Gastroesophageal sphincter (tissue), 4 donors: ENCODE measurements at regions not wholly inside any gene's neighbourhood (a gene's known extent, or its start where the extent isn't known, plus 50 kb on each side); places are given as distances from the start of the nearest gene placed in this dataset.

Source experiments
- ATAC-seq: fragments of 150-250 bp; one replicate; pipeline ENCODE4 v1.9.1; 2016; ENCODE audit warnings: mild to moderate bottlenecking, moderate library complexity
- H3K27ac ChIP-seq, 4 donors: fragments of 200-600 bp; sonication (generic) in 3 of 4; 1 replicate in 3 of 4; 2 replicates in 1 of 4; pipeline ENCODE4 v1.5.1; 2016 to 2019
- H3K27me3 ChIP-seq: fragments of 200-600 bp; sonication (generic); one replicate; pipeline ENCODE4 v1.5.1; 2019
- H3K36me3 ChIP-seq, 2 donors: fragments of 200-600 bp; sonication (generic); one replicate each; pipeline ENCODE4 v1.5.1; 2019; ENCODE audit warnings: control low read depth in 1 of 2
- H3K4me1 ChIP-seq, 3 donors: fragments of 200-600 bp; sonication (generic); 1 replicate in 2 of 3; 2 replicates in 1 of 3; pipeline ENCODE4 v1.5.1; 2016 to 2019; ENCODE audit warnings: control low read depth in 2 of 3
- H3K4me3 ChIP-seq, 2 donors: fragments of 200-600 bp; sonication (generic); one replicate each; pipeline ENCODE4 v1.5.1; 2019; ENCODE audit warnings: mild to moderate bottlenecking in 1 of 2, moderate library complexity in 1 of 2
- H3K9me3 ChIP-seq, 3 donors: fragments of 200-600 bp; sonication (generic); one replicate each; pipeline ENCODE4 v1.5.1; 2017 to 2019; ENCODE audit warnings: control low read depth in 2 of 3
- EP300 ChIP-seq: sonication (generic); formaldehyde crosslinking; IDR thresholded peaks from one replicate; pipeline ENCODE4 v1.6.1; 2017; ENCODE audit warnings: antibody characterized with exemption, mild to moderate bottlenecking
- POLR2A ChIP-seq, 2 donors: fragments of 450-650 bp; IDR thresholded peaks; one replicate each; pipeline ENCODE4 v1.6.1; 2017; ENCODE audit warnings: antibody characterized with exemption in 2 of 2, mild to moderate bottlenecking in 2 of 2, moderate library complexity in 1 of 2
- POLR2AphosphoS5 ChIP-seq: sonication (generic); formaldehyde crosslinking; IDR thresholded peaks from one replicate; pipeline ENCODE4 v1.6.1; 2017; ENCODE audit warnings: antibody characterized with exemption
- WGBS, 2 donors: methylation state at CpG; one replicate each; pipeline ENCODE4 v1.1.5; 2018; ENCODE audit warnings: low coverage in 1 of 2; 5-methylcytosine and 5-hydroxymethylcytosine counted together
- TF ChIP-seq, protein P1 (sequence below), 4 experiments: fragments of 200-600 bp in 2 of 4; fragments of 450-650 bp in 2 of 4; sonication (generic) in 1 of 4; IDR thresholded peaks; one replicate each; pipeline ENCODE4 v1.5.1; 2017 to 2019; ENCODE audit warnings: antibody characterized with exemption in 4 of 4, mild to moderate bottlenecking in 2 of 4, moderate library complexity in 2 of 4

DNA sequence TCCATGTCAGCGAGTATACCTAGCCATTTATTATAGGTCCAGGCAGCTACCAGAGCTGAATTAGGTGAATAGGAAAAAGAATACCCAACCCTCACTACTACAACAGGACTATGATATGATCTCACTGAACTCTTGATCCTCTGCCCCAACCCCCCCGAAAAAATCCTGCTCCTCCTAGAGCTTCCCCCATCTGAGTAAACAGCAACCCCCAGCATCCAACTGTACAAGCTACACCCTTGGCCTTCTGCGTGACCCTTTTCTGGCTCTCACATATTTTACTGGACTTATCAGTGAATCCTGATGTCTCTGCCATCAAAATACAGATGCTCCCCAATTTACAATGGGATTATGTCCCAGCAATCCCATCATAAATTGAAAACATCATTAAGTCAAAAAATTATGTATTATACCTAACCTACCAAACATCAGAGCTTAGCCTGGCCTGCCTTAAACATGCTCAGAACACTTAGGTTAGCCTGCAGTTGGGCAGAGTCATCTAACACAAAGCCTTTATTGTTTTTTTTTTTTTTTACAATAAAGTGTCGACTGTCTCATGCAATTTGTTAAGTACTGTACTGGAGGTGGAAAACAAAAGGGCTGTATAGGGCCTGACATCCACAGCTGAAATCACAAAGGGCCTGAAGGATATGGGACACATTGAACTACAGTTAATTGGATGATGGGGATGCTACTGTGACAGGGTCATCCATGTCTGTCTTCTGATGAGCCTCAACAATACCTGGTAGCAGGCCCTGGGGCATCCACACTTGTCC lies 128.9 kb upstream of the ERCC6L2 start:
- H3K4me1 ChIP-seq = no peaks in the 10 kb centered on the region
- no peaks in the 10 kb centered on the region for H3K36me3 ChIP-seq
- TF ChIP-seq EP300 = no peak
- TF ChIP-seq POLR2A (IDR thresholded peaks at IDR 0.05) = no peak
- no peak for TF ChIP-seq POLR2AphosphoS5
- TF ChIP-seq, protein P1, sequence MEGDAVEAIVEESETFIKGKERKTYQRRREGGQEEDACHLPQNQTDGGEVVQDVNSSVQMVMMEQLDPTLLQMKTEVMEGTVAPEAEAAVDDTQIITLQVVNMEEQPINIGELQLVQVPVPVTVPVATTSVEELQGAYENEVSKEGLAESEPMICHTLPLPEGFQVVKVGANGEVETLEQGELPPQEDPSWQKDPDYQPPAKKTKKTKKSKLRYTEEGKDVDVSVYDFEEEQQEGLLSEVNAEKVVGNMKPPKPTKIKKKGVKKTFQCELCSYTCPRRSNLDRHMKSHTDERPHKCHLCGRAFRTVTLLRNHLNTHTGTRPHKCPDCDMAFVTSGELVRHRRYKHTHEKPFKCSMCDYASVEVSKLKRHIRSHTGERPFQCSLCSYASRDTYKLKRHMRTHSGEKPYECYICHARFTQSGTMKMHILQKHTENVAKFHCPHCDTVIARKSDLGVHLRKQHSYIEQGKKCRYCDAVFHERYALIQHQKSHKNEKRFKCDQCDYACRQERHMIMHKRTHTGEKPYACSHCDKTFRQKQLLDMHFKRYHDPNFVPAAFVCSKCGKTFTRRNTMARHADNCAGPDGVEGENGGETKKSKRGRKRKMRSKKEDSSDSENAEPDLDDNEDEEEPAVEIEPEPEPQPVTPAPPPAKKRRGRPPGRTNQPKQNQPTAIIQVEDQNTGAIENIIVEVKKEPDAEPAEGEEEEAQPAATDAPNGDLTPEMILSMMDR (IDR thresholded peaks at IDR 0.05) = no peak
- no peaks in the 10 kb centered on the region for H3K27me3 ChIP-seq
- H3K27ac ChIP-seq = no peak overlapping the region
- no peak for ATAC-seq
- 57 to 94% methylated on average over 1 to 2 of the region's 4 CpGs for WGBS, 2 donors
- H3K9me3 ChIP-seq = no peaks in the 10 kb centered on the region
- H3K4me3 ChIP-seq = no peak overlapping the region

DNA sequence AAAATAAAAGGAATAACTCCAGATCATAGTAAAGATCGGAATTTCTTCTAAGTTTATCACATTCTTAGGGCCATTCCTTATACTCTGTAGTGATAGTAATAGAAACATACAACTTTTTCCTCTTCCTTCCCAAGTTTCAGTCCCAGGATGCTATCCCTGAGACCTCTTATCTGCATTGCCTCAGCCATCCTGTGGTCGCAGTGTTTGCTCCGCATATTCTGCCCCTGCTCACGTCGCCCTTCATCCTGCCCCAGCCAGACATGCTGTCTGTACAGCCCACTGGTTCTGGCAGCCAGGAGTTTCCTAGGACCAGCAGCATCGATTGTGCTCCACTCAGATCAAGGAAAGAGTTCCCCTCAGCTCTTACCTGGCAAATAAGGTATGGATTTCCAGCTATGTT lies 132.7 kb upstream of the ERCC6L2 start:
- TF ChIP-seq EP300 (no peak), POLR2A (IDR thresholded peaks at IDR 0.05) (no peak), POLR2AphosphoS5 (no peak)
- TF ChIP-seq, protein P1 (IDR thresholded peaks at IDR 0.05) = no peak
- Histone ChIP-seq H3K27ac (no peak overlapping the region), H3K36me3 (no peaks in the 10 kb centered on the region), H3K27me3 (no peaks in the 10 kb centered on the region), H3K4me1 (no peaks in the 10 kb centered on the region), H3K9me3 (no peaks in the 10 kb centered on the region), H3K4me3 (no peak overlapping the region)
- 58 to 70% methylated on average over 6 of the region's 6 CpGs for WGBS, 2 donors
- ATAC-seq = no peak

DNA sequence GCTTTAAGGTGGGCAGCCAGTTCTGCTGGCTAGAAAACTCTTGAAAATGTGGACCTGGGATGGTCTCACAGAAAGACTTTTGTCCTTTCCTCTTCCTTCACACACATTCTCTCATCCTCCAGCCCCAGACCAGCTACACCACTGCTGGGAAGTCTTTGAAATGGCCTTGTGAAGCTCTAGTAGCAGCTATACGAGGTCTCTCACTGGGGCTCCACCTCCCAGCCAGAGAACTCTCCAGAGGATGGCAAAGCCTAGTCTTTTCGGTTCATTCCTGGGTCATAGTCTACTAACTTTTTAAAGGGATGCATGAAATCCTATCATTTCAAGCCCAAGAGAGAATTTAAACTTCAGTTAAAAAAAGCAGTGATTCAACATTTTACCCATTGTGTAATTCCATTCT lies 133.9 kb upstream of the ERCC6L2 start:
- Histone ChIP-seq H3K27ac (no peak overlapping the region), H3K4me1 (no peaks in the 10 kb centered on the region), H3K27me3 (no peaks in the 10 kb centered on the region), H3K9me3 (no peaks in the 10 kb centered on the region), H3K36me3 (no peaks in the 10 kb centered on the region), H3K4me3 (no peak overlapping the region)
- WGBS, 2 donors = 42 to 75% methylated on average over 1 to 2 of the region's 2 CpGs
- TF ChIP-seq EP300 = no peak
- no peak for ATAC-seq

DNA sequence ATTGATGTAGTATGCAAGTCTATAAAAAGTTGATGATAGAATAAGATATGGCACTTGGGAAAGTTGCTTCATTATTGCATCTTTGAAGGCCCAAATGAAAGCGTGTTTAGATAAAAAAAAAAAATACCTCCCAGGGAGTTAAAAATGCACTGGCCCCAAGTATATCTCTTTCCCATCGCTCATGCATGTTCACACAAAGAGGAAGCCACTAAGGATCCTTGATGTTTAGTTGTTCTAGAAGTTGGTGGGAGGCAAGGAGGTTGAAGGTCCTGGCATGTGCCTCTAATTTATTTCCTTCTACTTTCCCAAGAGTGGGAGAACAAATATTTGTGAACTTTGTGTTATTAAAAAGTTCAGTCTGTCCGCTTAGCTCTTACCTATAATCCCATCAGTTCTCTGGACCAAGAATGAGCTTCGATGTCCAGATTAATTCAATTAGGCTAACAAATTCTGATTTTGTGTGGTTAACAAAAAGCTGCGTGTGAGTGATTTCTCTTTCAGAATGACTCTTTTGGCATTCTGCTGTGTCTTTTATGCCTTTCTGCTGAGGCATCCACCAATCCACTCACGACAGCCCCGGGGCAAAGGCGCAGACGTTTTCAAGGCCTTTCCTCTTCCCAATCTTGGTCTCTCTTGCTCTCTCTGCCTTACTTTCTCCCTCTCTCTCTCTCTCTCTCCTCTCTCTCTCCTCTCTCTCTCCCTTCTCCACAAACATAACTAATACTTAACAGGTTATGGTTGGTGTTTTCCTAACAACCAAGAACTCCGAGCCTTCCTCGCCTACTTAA lies 135.1 kb upstream of the ERCC6L2 start:
- Histone ChIP-seq H3K4me1 (no peaks in the 10 kb centered on the region), H3K27me3 (no peaks in the 10 kb centered on the region), H3K9me3 (no peaks in the 10 kb centered on the region), H3K27ac (no peak overlapping the region), H3K4me3 (no peak overlapping the region), H3K36me3 (no peaks in the 10 kb centered on the region)
- ATAC-seq = no peak
- WGBS, 2 donors = 76 to 80% methylated on average over 10 to 11 of the region's 11 CpGs
- TF ChIP-seq, protein P1 (IDR thresholded peaks at IDR 0.05) = no peak
- no peak for TF ChIP-seq POLR2A (IDR thresholded peaks at IDR 0.05)
- TF ChIP-seq EP300 = no peak
- TF ChIP-seq POLR2AphosphoS5 = no peak

DNA sequence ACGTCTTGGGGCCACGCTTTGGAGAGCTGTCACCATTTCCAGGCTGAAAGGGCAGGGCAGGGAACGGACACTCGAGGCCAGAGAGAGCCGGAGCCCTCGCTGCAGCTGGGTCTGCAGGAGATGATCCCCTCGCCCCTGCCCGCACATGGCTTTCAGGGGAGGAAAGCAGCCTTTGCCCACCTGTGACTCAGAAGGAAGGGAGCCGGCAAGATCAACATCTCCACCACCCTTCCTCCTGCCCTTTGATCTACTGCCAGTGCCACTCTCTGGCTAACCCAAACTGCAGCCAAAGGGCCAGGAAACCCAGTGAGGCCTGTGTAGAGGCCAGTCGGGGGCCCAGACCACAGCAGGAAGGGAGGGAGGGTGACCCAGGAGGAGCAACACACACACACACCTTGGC lies 137.1 kb upstream of the ERCC6L2 start:
- ATAC-seq = no peak
- no peaks in the 10 kb centered on the region for H3K27me3 ChIP-seq
- TF ChIP-seq POLR2AphosphoS5 (no peak), POLR2A (IDR thresholded peaks at IDR 0.05) (no peak), EP300 (no peak)
- TF ChIP-seq, protein P1 (IDR thresholded peaks at IDR 0.05) = no peak
- H3K27ac ChIP-seq = no peak overlapping the region
- no peak overlapping the region for H3K4me3 ChIP-seq
- no peaks in the 10 kb centered on the region for H3K9me3 ChIP-seq
- peaks cover 0 to 10% (median 0%) of the 10 kb centered on the region in 3 donors for H3K4me1 ChIP-seq
- 83% methylated on average over 1 of the region's 10 CpGs; no CpG with 5 or more reads in 1 of the 2 donors for WGBS, 2 donors
- no peaks in the 10 kb centered on the region for H3K36me3 ChIP-seq
